Fibroblast of the aortic adventitia (primary cell): ENCODE measurements at regions not wholly inside any gene's neighbourhood (a gene's known extent, or its start where the extent isn't known, plus 50 kb on each side); places are given as distances from the start of the nearest gene placed in this dataset.

Experiments used
- DNase-seq: peaks from one replicate; pipeline ENCODE4 v3.0.0-alpha.2; 2010; ENCODE audit warnings: low read depth
- H3K4me3 ChIP-seq: 2 replicates; pipeline ENCODE4 v1.5.1; 2011; ENCODE audit warnings: low read depth, mild to moderate bottlenecking, control low read depth, low read length, moderate library complexity
- TF ChIP-seq, protein P1 (sequence below): IDR thresholded peaks from 2 replicates; pipeline ENCODE4 v1.5.1; 2011; ENCODE audit warnings: mild to moderate bottlenecking, low read length, control low read depth, inconsistent platforms; ENCODE audit not compliant: insufficient read depth

GRCh38 chr5:56763711-56764466 is 51.5 kb upstream of the MAP3K1 start:
- DNase-seq, result no peak
- H3K4me3 ChIP-seq, result no peak overlapping the region
- TF ChIP-seq, protein P1, sequence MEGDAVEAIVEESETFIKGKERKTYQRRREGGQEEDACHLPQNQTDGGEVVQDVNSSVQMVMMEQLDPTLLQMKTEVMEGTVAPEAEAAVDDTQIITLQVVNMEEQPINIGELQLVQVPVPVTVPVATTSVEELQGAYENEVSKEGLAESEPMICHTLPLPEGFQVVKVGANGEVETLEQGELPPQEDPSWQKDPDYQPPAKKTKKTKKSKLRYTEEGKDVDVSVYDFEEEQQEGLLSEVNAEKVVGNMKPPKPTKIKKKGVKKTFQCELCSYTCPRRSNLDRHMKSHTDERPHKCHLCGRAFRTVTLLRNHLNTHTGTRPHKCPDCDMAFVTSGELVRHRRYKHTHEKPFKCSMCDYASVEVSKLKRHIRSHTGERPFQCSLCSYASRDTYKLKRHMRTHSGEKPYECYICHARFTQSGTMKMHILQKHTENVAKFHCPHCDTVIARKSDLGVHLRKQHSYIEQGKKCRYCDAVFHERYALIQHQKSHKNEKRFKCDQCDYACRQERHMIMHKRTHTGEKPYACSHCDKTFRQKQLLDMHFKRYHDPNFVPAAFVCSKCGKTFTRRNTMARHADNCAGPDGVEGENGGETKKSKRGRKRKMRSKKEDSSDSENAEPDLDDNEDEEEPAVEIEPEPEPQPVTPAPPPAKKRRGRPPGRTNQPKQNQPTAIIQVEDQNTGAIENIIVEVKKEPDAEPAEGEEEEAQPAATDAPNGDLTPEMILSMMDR, result no peak

DNA sequence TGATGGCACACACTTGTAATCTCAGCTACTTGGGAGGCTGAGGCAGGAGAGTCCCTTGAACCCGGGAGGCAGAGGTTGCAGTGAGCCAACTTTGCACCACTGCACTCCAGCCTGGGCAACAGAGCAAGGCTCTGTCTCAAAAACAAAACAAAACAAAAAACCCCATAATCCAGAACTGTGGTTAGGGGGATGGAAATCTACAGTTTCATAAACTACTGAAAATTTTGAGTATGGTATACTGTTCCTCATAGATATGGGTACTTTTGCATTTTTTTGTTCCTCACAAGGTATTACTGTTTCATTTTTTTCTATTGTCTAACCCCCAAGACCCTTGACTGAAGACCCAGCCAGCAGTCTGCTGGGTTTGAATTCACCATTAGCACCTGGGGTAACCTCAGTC is 52.2 kb upstream of the MAP3K1 start:
- TF ChIP-seq, protein P1, result no peak
- DNase-seq, result no peak
- H3K4me3 ChIP-seq, result no peak overlapping the region

DNA sequence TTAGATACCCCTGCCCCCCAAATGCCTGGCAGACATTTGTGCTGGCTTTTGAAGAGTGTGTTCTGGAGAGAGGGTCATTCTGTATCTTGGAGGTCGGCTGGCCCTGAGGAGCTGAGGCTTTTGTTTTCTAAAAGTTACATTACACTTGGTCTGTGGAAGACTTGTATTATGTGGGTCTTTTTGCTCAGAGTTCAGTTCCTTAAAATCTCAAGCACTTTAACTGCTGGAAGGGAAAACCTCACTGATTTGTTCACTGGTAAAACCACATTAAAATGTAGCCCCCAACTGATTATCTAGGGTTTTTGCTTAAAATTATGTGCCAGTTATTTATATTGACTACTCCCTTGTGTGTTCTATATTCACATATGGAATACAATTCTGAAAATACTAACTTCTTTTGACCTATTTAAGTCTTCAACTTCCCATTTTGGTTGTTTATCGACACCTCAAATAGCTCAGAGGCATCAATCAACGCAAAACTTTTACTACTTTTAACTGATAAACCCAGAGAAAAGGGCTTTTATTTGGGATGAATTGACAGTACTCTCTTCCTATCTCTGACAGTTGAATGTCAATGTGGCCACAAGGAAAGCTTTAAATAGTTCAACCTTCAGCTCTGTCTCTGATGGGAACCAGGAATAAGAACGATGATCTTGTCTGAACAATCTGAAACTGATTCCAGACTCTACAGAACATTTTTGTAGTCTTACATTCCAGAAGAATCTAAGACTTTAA is 54.0 kb upstream of the MAP3K1 start:
- TF ChIP-seq, protein P1, result no peak
- H3K4me3 ChIP-seq, result no peak overlapping the region
- DNase-seq, result no peak

GRCh38 chr5:56760723-56761122 is 54.6 kb upstream of the MAP3K1 start:
- no peak overlapping the region for H3K4me3 ChIP-seq
- TF ChIP-seq, protein P1, result no peak
- DNase-seq, result no peak

DNA sequence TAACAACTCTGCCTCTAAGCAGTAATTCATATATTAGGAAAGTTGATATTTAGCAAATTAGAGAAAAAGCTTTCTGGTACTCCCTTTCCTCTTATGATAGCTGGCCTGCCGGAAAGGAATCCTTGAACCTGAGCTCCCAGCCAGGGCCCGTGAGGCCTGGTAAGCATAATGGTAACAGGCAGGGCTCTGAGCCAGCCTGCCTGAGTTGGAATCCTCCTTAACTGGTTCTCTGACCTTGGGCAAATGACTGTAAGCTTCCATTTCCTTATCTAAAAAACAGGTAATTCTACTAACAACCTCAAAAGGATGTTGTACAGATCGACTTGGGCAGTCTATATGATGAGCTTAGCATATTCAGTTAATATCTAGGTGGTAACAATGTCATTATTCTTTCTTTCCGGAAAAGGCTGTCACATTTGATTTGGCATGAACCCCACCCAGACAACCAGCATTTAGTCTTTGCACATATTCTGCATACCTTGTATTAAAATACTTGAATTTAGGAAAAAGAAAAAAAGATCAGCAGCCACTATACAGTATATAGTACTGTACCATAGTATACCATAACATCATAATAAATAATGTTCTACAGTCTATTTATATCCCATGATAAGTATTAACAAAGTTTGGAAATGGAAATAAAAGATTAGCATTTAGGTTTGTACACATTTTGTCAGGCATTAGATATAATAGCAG is 55.7 kb upstream of the MAP3K1 start:
- no peak overlapping the region for H3K4me3 ChIP-seq
- no peak for DNase-seq
- TF ChIP-seq, protein P1, result no peak

DNA sequence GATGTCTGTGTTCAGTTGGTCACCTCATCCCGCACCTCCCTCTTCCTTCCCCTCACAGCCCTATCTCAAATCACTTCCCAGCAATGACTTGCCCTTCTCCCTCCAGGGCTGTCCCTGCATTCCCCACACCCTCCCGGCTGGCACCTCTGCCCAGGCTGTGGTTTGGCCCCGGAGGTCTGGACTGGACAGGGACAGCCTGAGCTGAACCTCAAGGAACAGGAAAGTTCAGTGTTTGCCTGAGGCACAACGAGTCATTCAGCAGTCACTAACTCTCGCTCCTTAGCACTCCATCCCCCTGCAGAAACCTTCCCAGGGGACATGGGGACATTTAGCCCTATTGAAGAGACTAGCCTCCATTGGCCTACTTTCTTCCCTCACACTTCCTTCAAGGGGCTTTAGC is 58.3 kb upstream of the MAP3K1 start:
- no peak overlapping the region for H3K4me3 ChIP-seq
- TF ChIP-seq, protein P1, result no peak
- DNase-seq, result no peak
